ENCODE measurements at regions not wholly inside any gene's neighbourhood (a gene's known extent, or its start where the extent isn't known, plus 50 kb on each side); places are given as distances from the start of the nearest gene placed in this dataset.

DNA sequence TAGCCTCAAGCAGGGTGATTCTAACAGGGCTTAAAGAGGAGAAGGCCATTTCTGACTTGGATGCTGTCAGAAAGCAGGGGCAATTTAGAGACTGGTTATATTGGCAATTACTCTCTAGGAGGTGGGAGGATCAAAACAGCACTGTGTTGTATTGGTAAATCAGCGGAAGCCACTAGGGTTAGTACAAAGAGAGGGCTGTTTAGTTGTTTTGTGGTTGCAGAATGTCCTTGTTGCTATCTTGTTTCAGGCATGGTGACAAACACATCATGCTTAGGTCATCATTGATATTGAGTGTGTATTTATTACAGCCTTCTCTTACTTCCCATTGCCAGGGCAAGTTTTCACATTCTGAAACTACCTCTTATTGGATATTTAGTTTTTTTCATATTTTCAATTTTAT lies 165.3 kb downstream of the TAF11L14 start:
- H3K9me3 ChIP-seq: no peaks in the 10 kb centered on the region
- H3K4me3 ChIP-seq: no peak overlapping the region
- WGBS, 5 donors: 91 to 98% (median 96%) methylated on average over 1 of the region's 1 CpG
- intact Hi-C loops (cut with DNase I; ENCODE audit: low total_unique reads): no loop called here
- no peak for DNase-seq
- no peak overlapping the region for H3K27ac ChIP-seq
- no peaks in the 10 kb centered on the region for H3K36me3 ChIP-seq
- H3K27me3 ChIP-seq: no peaks in the 10 kb centered on the region
- H3K4me1 ChIP-seq: no peaks in the 10 kb centered on the region
- no peak for TF ChIP-seq CTCF (IDR thresholded peaks at IDR 0.05)
- no peak for TF ChIP-seq POLR2A (IDR thresholded peaks at IDR 0.05)
- TF ChIP-seq EP300 (IDR thresholded peaks at IDR 0.05): no peak
- TF ChIP-seq POLR2AphosphoS5 (IDR thresholded peaks at IDR 0.05): no peak

- no peak for TF ChIP-seq POLR2AphosphoS5 (IDR thresholded peaks at IDR 0.05)
- TF ChIP-seq CTCF (IDR thresholded peaks at IDR 0.05): no peak
- TF ChIP-seq POLR2A (IDR thresholded peaks at IDR 0.05): no peak
- TF ChIP-seq EP300 (IDR thresholded peaks at IDR 0.05): no peak
- Histone ChIP-seq H3K9me3 (no peaks in the 10 kb centered on the region), H3K27ac (no peak overlapping the region), H3K36me3 (no peaks in the 10 kb centered on the region), H3K4me1 (no peaks in the 10 kb centered on the region), H3K4me3 (no peak overlapping the region), H3K27me3 (no peaks in the 10 kb centered on the region)
- intact Hi-C loops (cut with DNase I; ENCODE audit: low total_unique reads): no loop called here
- 66 to 70% (median 69%) methylated on average over 2 of the region's 2 CpGs for WGBS, 5 donors
- no peak for DNase-seq
Observed at GRCh38 chr5:17801595-17801994, 167.3 kb downstream of the TAF11L14 start.

- TF ChIP-seq POLR2AphosphoS5 (IDR thresholded peaks at IDR 0.05) (no peak), POLR2A (IDR thresholded peaks at IDR 0.05) (no peak), CTCF (IDR thresholded peaks at IDR 0.05) (no peak), EP300 (IDR thresholded peaks at IDR 0.05) (no peak)
- WGBS, 5 donors: 58 to 80% (median 72%) methylated on average over 3 of the region's 3 CpGs
- Histone ChIP-seq H3K9me3 (no peaks in the 10 kb centered on the region), H3K36me3 (no peaks in the 10 kb centered on the region), H3K4me1 (no peaks in the 10 kb centered on the region), H3K4me3 (no peak overlapping the region), H3K27ac (no peak overlapping the region), H3K27me3 (no peaks in the 10 kb centered on the region)
- peak in 1 of 2 donors; percentile 8 for DNase-seq
- intact Hi-C loops (cut with DNase I; ENCODE audit: low total_unique reads): no loop called here
Observed at GRCh38 chr5:17802256-17802655, 168.0 kb downstream of the TAF11L14 start.

DNA sequence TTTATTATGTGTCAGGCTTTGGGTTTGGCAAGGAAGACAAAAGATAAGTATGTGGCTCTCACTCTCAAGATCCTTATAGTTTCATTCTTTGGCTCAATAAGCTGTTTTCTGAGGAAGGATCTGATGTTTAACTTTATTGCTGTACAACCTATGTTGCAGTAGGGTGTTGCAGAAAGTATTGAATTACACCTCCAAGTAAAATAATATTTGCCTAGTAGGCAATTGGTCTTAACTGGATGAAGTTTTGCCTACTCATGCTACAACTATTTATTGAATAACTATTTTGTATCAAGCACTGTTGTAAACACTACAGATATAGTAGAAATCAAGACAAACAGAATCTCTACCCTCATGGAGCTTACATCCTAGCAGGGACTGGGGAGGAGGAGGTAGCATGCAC lies 169.7 kb downstream of the TAF11L14 start:
- intact Hi-C loops (cut with DNase I; ENCODE audit: low total_unique reads): no loop called here
- Histone ChIP-seq H3K9me3 (no peaks in the 10 kb centered on the region), H3K27me3 (no peaks in the 10 kb centered on the region), H3K36me3 (no peaks in the 10 kb centered on the region), H3K4me1 (no peaks in the 10 kb centered on the region), H3K4me3 (no peak overlapping the region), H3K27ac (no peak overlapping the region)
- TF ChIP-seq EP300 (IDR thresholded peaks at IDR 0.05): no peak
- no peak for TF ChIP-seq POLR2A (IDR thresholded peaks at IDR 0.05)
- TF ChIP-seq CTCF (IDR thresholded peaks at IDR 0.05): no peak
- TF ChIP-seq POLR2AphosphoS5 (IDR thresholded peaks at IDR 0.05): no peak
- no peak for DNase-seq
